HL-60 (cell line): ENCODE measurements at regions not wholly inside any gene's neighbourhood (a gene's known extent, or its start where the extent isn't known, plus 50 kb on each side); places are given as distances from the start of the nearest gene placed in this dataset.

Experiments used
- CTCF ChIP-seq: IDR thresholded peaks from one replicate; pipeline ENCODE4 v1.5.1; 2011; ENCODE audit warnings: low read length, control low read depth, inconsistent platforms; ENCODE audit not compliant: insufficient read depth
- POLR2AphosphoS5 ChIP-seq: IDR thresholded peaks from 2 replicates; pipeline ENCODE4 v1.6.1; 2012; ENCODE audit warnings: low read depth

GRCh38 chr9:3127564-3127963, 283.7 kb upstream of the PUM3 start:
- TF ChIP-seq CTCF (no peak), POLR2AphosphoS5 (no peak)
